Cerebellar cortex (tissue), 1 donor: ENCODE measurements at regions not wholly inside any gene's neighbourhood (a gene's known extent, or its start where the extent isn't known, plus 50 kb on each side); places are given as distances from the start of the nearest gene placed in this dataset.
"Not testable (repeated sequence)": the region's sequence is repeated elsewhere in the genome, so short reads cannot be mapped to it uniquely, and the experiment has no call there.

Experiments used
- DNase-seq: peaks from one replicate; pipeline ENCODE4 v3.0.0-alpha.2; 2015; ENCODE audit warnings: low spot score

DNA sequence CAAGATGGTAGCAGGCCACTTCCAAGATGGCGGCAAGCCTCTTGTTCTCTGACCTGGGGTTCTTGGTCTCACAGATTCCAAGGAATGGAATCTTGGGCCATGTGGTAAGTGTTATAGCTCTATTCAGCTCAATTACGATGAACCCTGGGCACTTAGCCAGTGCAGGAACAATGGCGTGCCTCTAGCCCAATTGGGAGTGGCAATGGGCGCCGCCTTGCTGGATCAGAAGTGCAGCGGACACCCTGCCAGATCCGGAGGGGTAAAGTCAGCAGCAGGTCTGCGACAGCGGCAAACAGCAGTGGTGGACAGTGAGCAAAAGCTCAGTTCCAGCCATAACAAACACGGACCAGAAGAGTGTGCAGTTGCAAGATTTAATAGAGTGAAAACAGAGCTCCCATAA lies 263.2 kb upstream of the SEMA3C start:
- not testable (repeated sequence) for DNase-seq

DNA sequence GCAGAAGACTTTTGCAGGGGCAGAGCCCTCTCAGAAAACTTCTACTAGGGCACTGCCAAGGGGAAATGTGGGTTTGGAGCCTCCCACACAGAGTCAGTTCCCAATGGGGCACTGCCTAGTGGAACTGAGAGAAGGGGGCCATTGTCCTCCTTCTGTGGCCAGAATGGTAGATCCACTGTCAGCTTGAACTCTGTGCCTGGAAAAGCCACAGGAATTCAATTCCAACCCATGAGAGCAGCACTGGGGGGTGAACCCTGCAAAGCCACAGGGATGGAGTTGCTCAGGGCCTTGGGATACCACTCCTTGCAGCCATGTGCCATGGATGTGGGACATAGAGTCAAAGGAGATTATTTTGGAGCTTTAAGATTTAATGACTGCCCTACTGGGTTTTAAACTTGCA lies 262.2 kb upstream of the SEMA3C start:
- DNase-seq, result no peak

DNA sequence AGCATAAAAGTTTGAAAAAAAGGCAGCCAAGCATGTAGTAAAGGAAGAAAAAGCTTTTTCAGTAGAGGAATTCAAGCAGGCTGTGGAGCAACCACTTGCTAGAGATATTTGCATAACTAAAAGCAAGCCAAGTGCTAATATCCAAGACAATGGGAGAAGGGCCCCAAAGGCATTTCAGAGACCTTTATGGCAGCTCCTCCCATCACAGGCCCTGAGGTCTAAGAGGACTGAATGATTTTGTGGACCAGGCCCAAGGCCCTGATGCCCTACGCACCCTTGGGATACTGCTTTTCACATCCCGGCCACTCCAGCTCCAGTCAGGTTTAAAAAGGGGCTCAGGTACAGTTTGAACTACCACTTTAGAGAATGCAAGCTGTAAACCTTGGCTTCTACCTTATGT lies 261.7 kb upstream of the SEMA3C start:
- no peak for DNase-seq

DNA sequence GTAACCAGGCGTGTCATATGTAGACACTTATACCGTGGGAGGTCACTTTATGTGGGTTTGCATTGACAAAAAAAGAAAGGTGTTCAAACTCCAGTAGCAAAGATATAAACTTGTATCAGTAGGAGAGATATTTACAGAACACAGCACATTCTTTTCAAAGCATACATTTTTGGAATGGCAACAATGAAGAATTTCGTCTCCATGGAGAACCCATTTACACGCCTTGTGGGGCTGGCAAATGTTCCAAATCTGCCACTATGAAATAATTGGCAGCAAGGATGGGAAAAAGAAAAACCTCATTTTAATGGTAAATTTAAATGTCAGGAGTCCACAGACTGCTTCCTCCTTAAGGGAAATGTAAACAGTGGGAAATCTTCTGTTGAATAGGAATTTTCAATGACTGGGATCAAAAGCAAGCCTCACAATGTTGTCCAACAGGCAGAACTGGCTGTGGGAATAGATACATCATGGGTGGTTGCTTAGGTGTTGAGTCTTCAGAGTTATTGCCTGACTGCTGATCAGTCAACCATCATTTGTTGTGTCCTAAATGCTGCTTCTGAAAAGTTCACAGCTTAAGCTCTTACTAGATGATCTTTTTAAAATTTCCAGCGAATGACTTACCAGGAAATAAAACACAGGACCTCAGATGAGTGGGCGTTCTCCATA lies 256.6 kb upstream of the SEMA3C start:
- DNase-seq, result no peak

DNA sequence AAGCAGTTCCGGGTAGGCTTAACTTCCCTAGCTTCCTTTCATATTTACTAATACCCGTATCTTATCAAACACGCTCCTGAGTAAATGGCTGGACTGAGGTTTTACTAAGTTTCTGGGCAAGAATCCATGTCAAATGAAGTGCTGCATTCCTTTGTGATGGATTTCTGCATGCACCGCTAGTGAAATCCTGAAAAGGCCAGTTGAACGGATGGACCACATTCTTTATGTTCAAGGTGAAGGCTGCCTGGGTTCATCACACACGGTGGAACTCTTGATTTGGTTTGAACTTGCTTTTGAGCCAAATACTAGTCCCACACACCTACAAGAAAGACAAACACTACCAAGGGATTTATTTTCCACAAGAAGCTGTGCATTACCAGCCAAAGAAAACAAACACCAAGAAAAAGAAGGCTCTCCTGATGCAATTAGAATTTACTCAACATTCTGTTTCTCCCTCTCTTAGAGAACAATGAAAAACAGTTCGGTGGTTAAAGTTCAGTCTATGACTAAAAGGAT lies 255.0 kb upstream of the SEMA3C start:
- no peak for DNase-seq

DNA sequence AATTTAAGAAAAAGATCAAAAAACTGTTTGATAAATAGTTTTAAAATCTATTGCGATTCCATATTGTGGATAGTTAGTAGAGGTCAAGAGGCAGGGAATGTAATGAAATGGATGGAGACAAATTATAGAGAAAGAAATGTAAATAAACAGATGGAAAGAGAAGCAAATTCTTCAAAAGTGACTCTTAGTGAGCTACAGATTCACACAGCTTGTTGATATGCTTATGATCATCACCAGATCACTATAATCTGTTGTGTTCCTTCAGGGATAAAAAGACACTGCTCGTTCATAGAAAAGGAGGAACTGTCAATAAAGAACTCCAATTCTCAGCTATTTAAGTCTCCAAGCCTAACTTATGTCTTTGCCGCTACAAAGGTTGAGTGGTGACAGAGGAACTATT lies 251.4 kb upstream of the SEMA3C start:
- DNase-seq, result no peak

DNA sequence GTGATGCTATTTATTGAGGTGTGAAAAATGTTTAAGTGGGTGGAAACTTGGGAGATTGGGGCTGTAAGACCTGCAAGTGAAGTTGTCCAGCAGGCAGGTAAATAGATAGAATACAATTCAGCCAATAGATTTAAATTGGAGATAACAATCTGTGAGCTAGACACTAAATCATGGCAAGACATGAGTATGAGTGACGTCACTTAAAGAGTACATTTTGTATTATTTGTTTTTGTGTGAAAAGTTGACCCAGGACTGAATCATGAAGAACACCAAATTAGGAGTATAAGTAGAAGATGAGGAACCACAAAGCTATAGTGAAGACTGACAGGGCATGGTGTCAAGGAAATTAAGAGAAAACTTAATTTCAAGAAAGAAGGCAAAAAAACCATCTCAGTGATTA lies 249.1 kb upstream of the SEMA3C start:
- DNase-seq, result no peak

DNA sequence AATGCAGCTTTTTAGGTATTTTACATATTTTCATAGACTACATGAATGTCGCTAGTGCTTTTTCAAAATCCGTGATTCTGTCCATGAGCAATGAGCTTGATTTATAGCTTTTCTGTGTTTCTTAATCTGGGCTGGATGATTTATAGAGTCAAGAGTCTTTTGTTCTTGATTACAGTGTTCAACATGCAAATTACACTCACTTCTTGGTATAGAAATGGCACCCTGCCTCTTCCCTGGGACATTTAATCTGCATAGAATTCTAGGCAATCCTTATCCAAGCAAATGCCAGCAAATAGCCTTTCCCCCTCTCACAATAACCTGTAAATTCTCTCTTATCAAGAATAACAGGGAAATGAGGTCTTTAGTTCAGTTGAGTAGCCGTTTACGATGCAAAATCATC lies 246.2 kb upstream of the SEMA3C start:
- no peak for DNase-seq

DNA sequence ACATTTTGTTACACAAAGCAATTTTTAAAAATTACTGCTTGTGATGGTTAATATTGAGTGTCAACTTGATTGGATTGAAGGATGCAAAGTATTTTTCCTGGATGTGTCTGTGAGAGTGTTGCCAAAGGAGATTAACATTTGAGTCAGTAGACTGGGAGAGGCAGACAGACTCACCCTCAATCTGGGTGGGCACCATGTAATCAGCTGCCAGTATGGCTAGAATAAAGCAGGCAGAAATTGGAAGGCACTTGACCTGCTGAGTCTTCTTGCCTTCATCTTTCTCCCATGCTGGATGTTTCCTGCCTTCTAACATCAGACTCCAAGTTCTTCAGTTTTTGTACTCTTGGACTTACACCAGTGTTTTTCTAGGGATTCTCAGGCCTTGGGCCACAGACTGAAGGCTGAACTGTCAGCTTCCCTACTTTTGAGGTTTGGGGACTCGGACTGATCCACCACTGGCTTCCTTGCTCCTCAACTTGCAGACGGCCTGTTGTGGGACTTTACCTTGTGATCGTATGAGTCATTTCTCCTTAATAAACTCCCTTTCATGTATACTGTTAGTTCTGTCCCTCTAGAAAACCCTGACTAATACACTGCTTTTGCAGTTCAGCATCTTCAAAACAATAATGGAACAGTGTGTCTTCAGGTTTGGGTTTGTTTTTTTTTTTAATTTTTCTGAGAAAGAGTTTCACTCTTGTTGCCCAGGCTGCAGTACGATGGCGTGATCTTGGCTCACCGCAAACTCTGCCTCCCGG lies 244.1 kb upstream of the SEMA3C start:
- no peak for DNase-seq

DNA sequence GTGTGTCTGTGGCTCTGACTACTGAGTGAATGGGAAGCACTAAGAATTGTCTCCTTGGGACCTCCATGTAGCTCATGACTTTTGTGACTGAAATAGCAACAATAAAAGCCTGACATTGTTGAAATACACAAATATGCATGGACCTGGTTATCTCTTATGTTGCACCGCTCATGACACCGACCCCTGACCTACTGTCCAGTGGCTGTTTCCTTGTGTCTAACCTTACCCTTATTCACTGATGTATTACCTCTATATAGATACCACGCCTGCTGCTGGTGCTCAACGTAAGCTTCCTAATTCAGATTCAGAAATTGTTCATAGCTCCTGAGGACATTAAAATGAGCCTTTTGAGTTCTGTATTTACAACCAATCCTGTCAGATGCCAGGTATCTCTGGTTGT lies 243.4 kb upstream of the SEMA3C start:
- no peak for DNase-seq

DNA sequence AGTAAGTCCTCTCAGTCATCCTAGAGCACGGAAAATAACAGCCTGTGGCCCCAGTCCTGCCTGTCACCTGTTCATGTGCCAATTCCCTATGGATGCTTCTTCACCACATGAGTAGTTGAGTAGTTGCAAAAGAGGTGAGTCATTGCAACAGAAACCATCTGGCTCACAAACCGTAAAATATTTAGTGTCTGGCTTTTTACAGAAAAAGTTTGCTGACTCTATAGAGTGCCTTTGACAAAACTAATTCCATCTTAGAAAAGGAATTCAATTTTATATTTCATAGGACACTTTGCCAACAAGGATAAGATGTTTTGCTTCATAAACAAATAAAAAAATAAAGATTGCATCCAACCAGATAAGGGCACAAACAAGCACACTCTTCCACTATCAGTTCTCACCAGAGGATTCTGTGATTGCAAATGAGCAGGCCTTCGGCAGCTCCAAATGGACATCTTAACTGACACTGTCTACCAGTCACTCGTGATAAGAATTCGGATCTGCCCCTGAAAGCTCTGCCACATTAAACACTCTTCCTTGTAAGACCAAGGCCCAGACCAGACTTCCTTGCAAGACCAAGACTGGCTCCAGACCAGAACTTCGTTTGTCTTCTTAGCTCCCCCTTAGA lies 242.7 kb upstream of the SEMA3C start:
- no peak for DNase-seq

DNA sequence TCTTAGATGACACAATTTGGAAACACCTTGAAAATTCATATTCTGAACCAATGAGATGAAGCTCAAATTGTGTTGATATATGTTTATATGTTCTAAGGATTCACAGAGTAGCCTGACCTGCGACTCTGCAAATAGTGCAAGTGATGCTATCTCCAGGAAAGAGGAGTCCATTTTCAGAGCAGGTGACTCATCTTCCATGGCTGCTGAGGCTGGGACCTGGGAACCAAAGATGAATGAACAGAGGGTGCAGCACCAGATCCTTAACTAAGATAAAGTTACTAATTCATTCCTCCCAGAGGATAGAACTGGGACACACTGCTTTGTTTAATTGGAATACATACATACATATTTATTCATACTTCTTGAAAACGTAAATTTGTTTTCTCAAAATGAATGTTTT lies 240.6 kb upstream of the SEMA3C start:
- DNase-seq, result no peak

DNA sequence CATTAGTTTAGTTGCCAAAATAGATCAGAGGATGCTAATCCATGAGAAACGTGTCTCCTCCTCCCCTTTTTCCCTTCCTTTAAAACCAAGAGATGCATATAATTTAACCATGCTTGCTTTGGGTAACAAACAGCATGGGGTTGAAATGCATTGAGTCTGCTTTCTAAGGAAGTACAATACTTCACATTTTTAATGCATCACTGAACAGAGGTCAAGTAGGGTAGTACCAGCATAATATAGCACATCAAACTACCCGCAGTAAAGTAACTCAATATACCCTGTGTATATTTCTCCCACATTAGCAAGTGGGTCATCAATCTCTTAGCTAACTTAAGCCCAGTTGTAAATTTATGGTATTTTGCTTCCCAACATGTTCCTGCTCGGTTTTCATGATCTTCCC lies 239.3 kb upstream of the SEMA3C start:
- no peak for DNase-seq

DNA sequence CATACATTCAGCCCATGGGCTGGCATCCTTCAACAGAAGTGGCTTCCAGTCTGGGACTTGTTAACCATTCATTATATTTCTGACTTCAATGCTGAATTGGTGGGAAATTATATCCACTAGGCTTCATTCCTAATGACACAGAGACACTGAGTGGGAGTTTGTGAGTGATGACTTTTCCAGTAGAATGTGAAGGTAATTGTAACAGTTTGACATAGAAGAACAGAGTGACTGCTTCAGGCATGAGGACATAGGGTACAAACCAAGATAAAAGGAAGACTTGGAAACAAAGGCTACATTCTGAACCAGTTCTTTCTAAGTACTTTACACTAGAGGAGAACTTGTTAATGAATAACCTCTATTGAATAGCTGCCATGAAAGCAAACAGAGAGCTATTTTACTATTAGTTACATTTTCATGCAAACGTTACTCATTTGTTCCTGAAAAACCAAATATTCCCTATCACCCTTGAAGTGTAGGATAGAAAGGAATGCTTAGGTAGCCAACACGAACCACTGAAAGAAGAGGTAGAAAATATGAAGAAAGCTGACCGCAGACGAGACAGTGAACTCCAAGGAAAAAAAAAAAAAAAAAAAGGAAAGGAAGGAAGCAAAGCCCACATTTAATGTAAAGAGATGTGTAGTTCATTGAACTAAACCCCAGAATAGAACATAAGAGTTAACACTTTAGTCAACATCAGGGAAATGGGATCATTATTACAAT lies 237.0 kb upstream of the SEMA3C start:
- no peak for DNase-seq

DNA sequence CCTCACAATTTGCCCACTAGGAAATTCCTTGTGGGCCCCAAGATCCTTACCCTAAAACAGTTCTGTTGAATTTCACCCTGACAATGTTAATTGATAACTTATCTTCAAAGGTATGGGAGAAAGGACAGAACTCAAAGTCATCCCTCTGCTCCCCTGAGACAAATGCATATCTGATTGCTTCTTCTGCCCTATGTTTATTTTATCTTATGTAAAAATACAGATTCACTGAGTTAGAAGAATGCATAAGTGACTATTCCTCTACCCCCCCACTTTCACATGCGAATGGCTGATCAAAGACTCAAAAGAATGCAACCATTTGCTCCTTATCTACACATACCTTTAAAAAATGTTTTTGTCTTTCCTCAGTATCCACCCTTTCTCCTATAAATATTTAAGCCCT lies 235.7 kb upstream of the SEMA3C start:
- DNase-seq, result no peak

DNA sequence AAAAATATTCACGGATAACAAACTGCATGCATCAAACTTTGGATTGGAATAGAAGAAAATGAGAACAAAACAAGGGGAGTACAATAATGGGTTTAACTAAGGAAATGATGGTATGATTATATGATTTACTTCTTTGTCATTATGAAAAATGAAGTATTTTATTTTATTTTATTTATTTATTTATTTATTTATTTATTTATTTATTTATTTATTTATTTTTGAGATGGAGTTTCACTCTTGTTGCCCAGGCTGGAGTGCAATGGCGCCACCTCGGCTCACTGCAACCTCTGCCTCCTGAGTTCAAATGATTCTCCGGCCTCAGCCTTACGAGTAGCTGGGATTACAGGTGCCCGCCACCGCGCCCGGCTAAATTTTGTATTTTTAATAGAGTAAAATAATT lies 234.1 kb upstream of the SEMA3C start:
- DNase-seq, result not testable (repeated sequence)

DNA sequence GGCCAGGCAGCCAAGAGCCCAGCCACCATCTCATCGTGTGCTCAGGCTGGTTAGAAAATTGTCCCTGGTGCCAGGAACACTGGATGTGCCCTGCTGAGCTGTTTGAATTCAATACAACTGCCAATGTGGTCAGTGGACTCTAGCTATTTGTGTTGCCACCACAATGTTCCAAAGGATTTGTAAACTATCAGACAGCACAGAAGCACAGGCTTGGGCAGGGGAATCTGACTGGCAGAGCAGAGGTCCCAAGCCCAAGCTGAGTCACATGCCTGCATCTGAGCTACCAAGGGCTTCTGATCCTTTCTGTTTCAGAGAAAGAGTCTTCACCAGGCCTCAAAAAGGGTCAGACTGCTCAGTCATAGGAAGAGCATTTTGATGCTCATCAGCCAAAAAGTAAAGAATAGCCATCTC lies 232.1 kb upstream of the SEMA3C start:
- peak; percentile 28 for DNase-seq

DNA sequence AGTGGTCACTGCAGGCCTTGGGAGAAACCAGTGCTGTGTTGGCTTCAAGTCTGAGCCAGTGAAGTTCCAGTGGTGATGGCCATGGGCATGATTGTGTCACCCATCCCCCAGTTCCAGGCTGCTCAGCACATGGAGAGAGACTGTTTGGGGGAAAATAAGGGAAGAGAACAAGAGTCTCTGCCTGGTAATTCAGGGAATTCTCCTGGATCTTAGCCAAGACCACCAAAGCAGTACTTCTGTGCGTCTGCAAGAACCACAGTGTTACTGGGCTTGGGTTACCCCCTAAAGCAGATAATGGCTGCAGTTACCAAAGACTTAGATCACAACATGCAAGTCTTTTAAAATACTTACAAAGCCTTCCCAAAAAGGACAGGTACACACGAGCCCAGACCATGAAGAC lies 225.0 kb upstream of the SEMA3C start:
- no peak for DNase-seq

DNA sequence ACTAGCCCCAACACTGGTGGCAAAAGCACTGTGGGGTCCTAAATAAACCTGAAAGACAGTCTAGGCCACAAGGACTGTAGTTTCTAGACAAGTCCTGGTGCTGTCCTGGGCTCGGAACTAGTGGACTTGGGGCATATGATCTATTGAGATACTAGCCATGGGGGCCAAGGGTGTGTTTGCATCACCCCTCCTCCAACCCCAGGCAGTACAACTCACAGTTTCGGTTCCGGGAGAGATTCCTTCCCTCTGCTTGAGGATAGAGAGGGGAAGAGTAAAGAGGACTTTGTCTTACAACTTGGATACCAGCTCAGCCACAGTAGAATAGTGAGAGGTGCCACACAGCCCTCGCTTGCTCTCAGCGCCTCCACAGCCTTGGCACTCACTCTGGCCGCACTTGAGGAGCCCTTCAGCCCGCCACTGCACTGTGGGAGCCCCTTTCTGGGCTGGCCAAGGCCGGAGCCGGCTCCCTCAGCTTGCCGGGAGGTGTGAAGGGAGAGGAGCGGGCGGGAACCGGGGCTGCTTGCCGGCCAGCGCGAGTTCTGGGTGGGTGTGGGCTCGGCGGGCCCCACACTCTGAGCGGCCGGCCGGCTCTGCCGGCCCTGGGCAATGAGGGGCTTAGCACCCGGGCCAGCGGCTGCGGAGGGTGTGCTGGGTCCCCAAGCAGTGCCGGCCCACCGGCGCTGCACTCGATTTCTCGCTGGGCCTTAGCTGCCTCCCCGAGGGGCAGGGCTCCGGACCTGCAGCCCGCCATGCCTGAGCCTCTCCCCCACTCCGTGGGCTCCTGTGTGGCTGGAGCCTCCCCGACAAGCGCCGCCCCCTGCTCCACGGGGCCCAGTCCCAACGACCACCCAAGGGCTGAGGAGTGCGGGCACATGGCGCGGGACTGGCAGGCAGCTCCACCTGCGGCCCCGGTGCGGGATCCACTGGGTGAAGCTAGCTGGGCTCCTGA lies 222.7 kb upstream of the SEMA3C start:
- DNase-seq, result not testable (repeated sequence)

DNA sequence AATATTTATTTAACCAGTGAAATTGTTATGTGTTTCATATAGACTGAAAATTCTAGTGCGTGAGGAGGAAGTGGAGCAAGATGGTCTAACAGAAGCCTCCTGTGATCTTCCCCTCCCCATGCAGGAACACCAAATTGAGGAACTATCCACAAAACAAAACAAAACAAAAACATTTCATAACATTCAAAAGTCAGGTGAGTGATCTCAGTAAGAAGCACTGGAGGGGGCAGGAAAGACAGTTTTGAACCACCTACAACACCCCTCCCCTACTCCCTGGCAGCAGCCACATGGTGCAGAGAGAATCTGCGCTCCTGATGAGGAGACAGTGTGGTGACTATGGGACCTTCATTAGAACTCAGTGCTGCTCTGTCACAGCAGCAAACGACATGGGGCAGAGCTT lies 221.9 kb upstream of the SEMA3C start:
- no peak for DNase-seq

DNA sequence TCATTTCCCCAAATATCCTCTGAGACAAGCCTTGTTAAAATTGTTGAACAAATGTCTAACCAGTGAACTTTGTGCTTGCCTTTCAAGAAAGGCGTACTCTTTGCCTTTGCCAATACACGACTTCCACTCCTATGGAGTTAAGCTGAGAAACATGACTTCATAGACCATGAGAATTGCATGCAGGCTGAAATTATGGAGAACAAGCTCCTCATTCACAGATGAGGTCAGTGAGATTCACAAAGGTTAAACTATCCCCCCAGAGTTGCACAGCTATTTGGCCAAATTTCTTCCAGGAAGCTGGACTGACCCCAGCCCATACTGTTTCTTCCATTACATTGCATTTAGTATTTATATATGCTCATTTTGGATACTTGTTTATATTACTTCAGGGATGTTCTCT lies 221.4 kb upstream of the SEMA3C start:
- no peak for DNase-seq
